Mucosa of rectum (tissue), 2 donors: ENCODE measurements at regions not wholly inside any gene's neighbourhood (a gene's known extent, or its start where the extent isn't known, plus 50 kb on each side); places are given as distances from the start of the nearest gene placed in this dataset.

Experiments
- H3K27ac ChIP-seq, 2 donors: one replicate each; pipeline ENCODE4 v1.7.0; 2013; ENCODE audit warnings: inconsistent platforms in 2 of 2, low read depth in 2 of 2, low read length in 2 of 2
- H3K27me3 ChIP-seq, 2 donors: one replicate each; pipeline ENCODE4 v1.7.0; 2013; ENCODE audit warnings: low read length in 2 of 2; ENCODE audit not compliant: control insufficient read depth in 2 of 2, insufficient read depth in 2 of 2
- H3K36me3 ChIP-seq, 2 donors: one replicate each; pipeline ENCODE4 v1.7.0; 2013; ENCODE audit warnings: low read length in 2 of 2; ENCODE audit not compliant: control insufficient read depth in 2 of 2, insufficient read depth in 2 of 2
- H3K4me1 ChIP-seq, 2 donors: one replicate each; pipeline ENCODE4 v1.7.0; 2013; ENCODE audit warnings: low read length in 2 of 2, mild to moderate bottlenecking in 1 of 2; ENCODE audit not compliant: control insufficient read depth in 2 of 2, insufficient read depth in 2 of 2
- H3K4me3 ChIP-seq, 2 donors: one replicate each; pipeline ENCODE4 v1.7.0; 2013; ENCODE audit warnings: low read length in 2 of 2
- H3K9ac ChIP-seq, 2 donors: one replicate each; pipeline ENCODE4 v1.7.0; 2013; ENCODE audit warnings: low read length in 2 of 2, low read depth in 1 of 2, mild to moderate bottlenecking in 1 of 2
- H3K9me3 ChIP-seq, 2 donors: one replicate each; pipeline ENCODE4 v1.7.0; 2013; ENCODE audit warnings: low read length in 2 of 2; ENCODE audit not compliant: control insufficient read depth in 2 of 2
- donor health status: healthy.
- donor health status: Normal muscosa, but diverticular disease.

GRCh38 chr9:120045011-120045410 is 535.0 kb downstream of the CDK5RAP2 start:
- Histone ChIP-seq H3K4me1 (no peaks in the 10 kb centered on the region), H3K36me3 (no peaks in the 10 kb centered on the region), H3K4me3 (no peak overlapping the region), H3K27me3 (no peaks in the 10 kb centered on the region), H3K9ac (no peak overlapping the region), H3K9me3 (no peaks in the 10 kb centered on the region), H3K27ac (no peak overlapping the region)

GRCh38 chr9:120043448-120043847 is 536.5 kb downstream of the CDK5RAP2 start:
- H3K9ac ChIP-seq = no peak overlapping the region
- H3K27me3 ChIP-seq = no peaks in the 10 kb centered on the region
- H3K36me3 ChIP-seq = no peaks in the 10 kb centered on the region
- H3K4me1 ChIP-seq = no peaks in the 10 kb centered on the region
- no peaks in the 10 kb centered on the region for H3K9me3 ChIP-seq
- no peak overlapping the region for H3K27ac ChIP-seq
- H3K4me3 ChIP-seq = no peak overlapping the region

- no peaks in the 10 kb centered on the region for H3K9me3 ChIP-seq
- no peak overlapping the region for H3K4me3 ChIP-seq
- no peaks in the 10 kb centered on the region for H3K4me1 ChIP-seq
- H3K27ac ChIP-seq = no peak overlapping the region
- no peaks in the 10 kb centered on the region for H3K36me3 ChIP-seq
- no peak overlapping the region for H3K9ac ChIP-seq
- H3K27me3 ChIP-seq = no peaks in the 10 kb centered on the region
Measured at GRCh38 chr9:120040896-120041295, 539.1 kb downstream of the CDK5RAP2 start.

- Histone ChIP-seq H3K27me3 (no peaks in the 10 kb centered on the region), H3K36me3 (no peaks in the 10 kb centered on the region), H3K4me1 (no peaks in the 10 kb centered on the region)
Measured at GRCh38 chr9:120038342-120038741, 541.6 kb downstream of the CDK5RAP2 start.

GRCh38 chr9:120032639-120033038 is 547.3 kb downstream of the CDK5RAP2 start:
- H3K9me3 ChIP-seq = no peaks in the 10 kb centered on the region
- no peaks in the 10 kb centered on the region for H3K27me3 ChIP-seq
- H3K9ac ChIP-seq = no peak overlapping the region
- no peaks in the 10 kb centered on the region for H3K4me1 ChIP-seq
- H3K4me3 ChIP-seq = no peak overlapping the region
- H3K36me3 ChIP-seq = no peaks in the 10 kb centered on the region
- H3K27ac ChIP-seq = no peak overlapping the region

More at GRCh38 chr9:120038342-120038741, 541.6 kb downstream of the CDK5RAP2 start:
- Histone ChIP-seq H3K9ac (no peak overlapping the region), H3K27ac (no peak overlapping the region), H3K4me3 (no peak overlapping the region), H3K9me3 (no peaks in the 10 kb centered on the region)

- H3K27ac ChIP-seq = no peak overlapping the region
- H3K27me3 ChIP-seq = no peaks in the 10 kb centered on the region
- H3K4me1 ChIP-seq = no peaks in the 10 kb centered on the region
Measured at GRCh38 chr9:120030847-120031246, 549.1 kb downstream of the CDK5RAP2 start.

GRCh38 chr9:120018550-120018949 is 561.4 kb downstream of the CDK5RAP2 start:
- Histone ChIP-seq H3K4me1 (no peaks in the 10 kb centered on the region), H3K36me3 (no peaks in the 10 kb centered on the region), H3K27me3 (no peaks in the 10 kb centered on the region)

More at GRCh38 chr9:120030847-120031246, 549.1 kb downstream of the CDK5RAP2 start:
- Histone ChIP-seq H3K9ac (no peak overlapping the region), H3K4me3 (no peak overlapping the region), H3K36me3 (no peaks in the 10 kb centered on the region), H3K9me3 (no peaks in the 10 kb centered on the region)

GRCh38 chr9:120018037-120018436 is 561.9 kb downstream of the CDK5RAP2 start:
- no peak overlapping the region for H3K9ac ChIP-seq
- H3K27me3 ChIP-seq = no peaks in the 10 kb centered on the region
- H3K36me3 ChIP-seq = no peaks in the 10 kb centered on the region
- no peak overlapping the region for H3K4me3 ChIP-seq
- H3K9me3 ChIP-seq = no peaks in the 10 kb centered on the region
- H3K4me1 ChIP-seq = no peaks in the 10 kb centered on the region
- H3K27ac ChIP-seq = no peak overlapping the region

More at GRCh38 chr9:120018550-120018949, 561.4 kb downstream of the CDK5RAP2 start:
- Histone ChIP-seq H3K9me3 (no peaks in the 10 kb centered on the region), H3K9ac (no peak overlapping the region), H3K27ac (no peak overlapping the region), H3K4me3 (no peak overlapping the region)

GRCh38 chr9:120016231-120016630 is 563.7 kb downstream of the CDK5RAP2 start:
- Histone ChIP-seq H3K4me3 (no peak overlapping the region), H3K27me3 (no peaks in the 10 kb centered on the region), H3K9ac (no peak overlapping the region), H3K4me1 (no peaks in the 10 kb centered on the region), H3K9me3 (no peaks in the 10 kb centered on the region), H3K27ac (no peak overlapping the region), H3K36me3 (no peaks in the 10 kb centered on the region)

- Histone ChIP-seq H3K4me1 (no peaks in the 10 kb centered on the region), H3K36me3 (no peaks in the 10 kb centered on the region), H3K27me3 (no peaks in the 10 kb centered on the region), H3K9ac (no peak overlapping the region), H3K9me3 (no peaks in the 10 kb centered on the region), H3K27ac (no peak overlapping the region), H3K4me3 (no peak overlapping the region)
Measured at GRCh38 chr9:120014796-120015195, 565.2 kb downstream of the CDK5RAP2 start.

GRCh38 chr9:120009856-120010255 is 570.1 kb downstream of the CDK5RAP2 start:
- Histone ChIP-seq H3K9ac (no peak overlapping the region), H3K36me3 (no peaks in the 10 kb centered on the region), H3K4me1 (no peaks in the 10 kb centered on the region), H3K9me3 (no peaks in the 10 kb centered on the region), H3K4me3 (no peak overlapping the region), H3K27ac (no peak overlapping the region), H3K27me3 (no peaks in the 10 kb centered on the region)
